ENCODE measurements at regions not wholly inside any gene's neighbourhood (a gene's known extent, or its start where the extent isn't known, plus 50 kb on each side); places are given as distances from the start of the nearest gene placed in this dataset.

- DNase-seq (ENCODE audit: insufficient read length, low spot score), result no peak
- FAIRE-seq, result no peak
These were observed 212.2 kb downstream of the CDC5L start for GRCh38 chr6:44599672-44600071.

- FAIRE-seq, result no peak
- no peak for DNase-seq (ENCODE audit: insufficient read length, low spot score)
These were observed 215.7 kb downstream of the CDC5L start for GRCh38 chr6:44603044-44603686.

GRCh38 chr6:44606504-44606903 lies 219.0 kb downstream of the CDC5L start:
- no peak for DNase-seq (ENCODE audit: insufficient read length, low spot score)
- FAIRE-seq, result no peak

- DNase-seq (ENCODE audit: insufficient read length, low spot score) (no peak), FAIRE-seq (no peak)
These were observed 219.5 kb downstream of the CDC5L start for GRCh38 chr6:44606976-44607375.

GRCh38 chr6:44608175-44608574 lies 220.7 kb downstream of the CDC5L start:
- FAIRE-seq, result no peak
- no peak for DNase-seq (ENCODE audit: insufficient read length, low spot score)

- FAIRE-seq (no peak), DNase-seq (ENCODE audit: insufficient read length, low spot score) (no peak)
These were observed 221.6 kb downstream of the CDC5L start for GRCh38 chr6:44609051-44609612.

GRCh38 chr6:44614396-44614795 lies 226.9 kb downstream of the CDC5L start:
- DNase-seq (ENCODE audit: insufficient read length, low spot score) (no peak), FAIRE-seq (no peak)

GRCh38 chr6:44615621-44616020 lies 228.1 kb downstream of the CDC5L start:
- no peak for FAIRE-seq
- no peak for DNase-seq (ENCODE audit: insufficient read length, low spot score)

GRCh38 chr6:44617416-44617815 lies 229.9 kb downstream of the CDC5L start:
- DNase-seq (ENCODE audit: insufficient read length, low spot score) (no peak), FAIRE-seq (no peak)

- FAIRE-seq, result no peak
- DNase-seq (ENCODE audit: insufficient read length, low spot score), result no peak
These were observed 230.9 kb downstream of the CDC5L start for GRCh38 chr6:44618371-44618770.

GRCh38 chr6:44620922-44621321 lies 233.4 kb downstream of the CDC5L start:
- FAIRE-seq (no peak), DNase-seq (ENCODE audit: insufficient read length, low spot score) (no peak)

GRCh38 chr6:44621846-44622245 lies 234.3 kb downstream of the CDC5L start:
- DNase-seq (ENCODE audit: insufficient read length, low spot score), result no peak
- no peak for FAIRE-seq

GRCh38 chr6:44622555-44622954 lies 235.0 kb downstream of the CDC5L start:
- no peak for DNase-seq (ENCODE audit: insufficient read length, low spot score)
- no peak for FAIRE-seq

GRCh38 chr6:44622956-44623355 lies 235.4 kb downstream of the CDC5L start:
- FAIRE-seq, result no peak
- DNase-seq (ENCODE audit: insufficient read length, low spot score), result no peak

GRCh38 chr6:44624226-44624625 lies 236.7 kb downstream of the CDC5L start:
- DNase-seq (ENCODE audit: insufficient read length, low spot score) (no peak), FAIRE-seq (no peak)

GRCh38 chr6:44624936-44625573 lies 237.5 kb downstream of the CDC5L start:
- FAIRE-seq (no peak), DNase-seq (ENCODE audit: insufficient read length, low spot score) (no peak)

GRCh38 chr6:44625996-44626395 lies 238.5 kb downstream of the CDC5L start:
- FAIRE-seq (peak; percentile 97), DNase-seq (ENCODE audit: insufficient read length, low spot score) (no peak)

- no peak for DNase-seq (ENCODE audit: insufficient read length, low spot score)
- no peak for FAIRE-seq
These were observed 239.1 kb downstream of the CDC5L start for GRCh38 chr6:44626616-44627015.

- peak; percentile 77 for FAIRE-seq
These were observed 239.8 kb downstream of the CDC5L start for GRCh38 chr6:44627091-44627882.

GRCh38 chr6:44627883-44628271 lies 240.4 kb downstream of the CDC5L start:
- FAIRE-seq (no peak), DNase-seq (ENCODE audit: insufficient read length, low spot score) (no peak)

More at GRCh38 chr6:44627091-44627882, 239.8 kb downstream of the CDC5L start:
- no peak for DNase-seq (ENCODE audit: insufficient read length, low spot score)

GRCh38 chr6:44628347-44628746 lies 240.8 kb downstream of the CDC5L start:
- DNase-seq (ENCODE audit: insufficient read length, low spot score), result no peak
- no peak for FAIRE-seq
